ENCODE measurements at regions not wholly inside any gene's neighbourhood (a gene's known extent, or its start where the extent isn't known, plus 50 kb on each side); places are given as distances from the start of the nearest gene placed in this dataset.
"Not testable (repeated sequence)": the region's sequence is repeated elsewhere in the genome, so short reads cannot be mapped to it uniquely, and the experiment has no call there.

DNA sequence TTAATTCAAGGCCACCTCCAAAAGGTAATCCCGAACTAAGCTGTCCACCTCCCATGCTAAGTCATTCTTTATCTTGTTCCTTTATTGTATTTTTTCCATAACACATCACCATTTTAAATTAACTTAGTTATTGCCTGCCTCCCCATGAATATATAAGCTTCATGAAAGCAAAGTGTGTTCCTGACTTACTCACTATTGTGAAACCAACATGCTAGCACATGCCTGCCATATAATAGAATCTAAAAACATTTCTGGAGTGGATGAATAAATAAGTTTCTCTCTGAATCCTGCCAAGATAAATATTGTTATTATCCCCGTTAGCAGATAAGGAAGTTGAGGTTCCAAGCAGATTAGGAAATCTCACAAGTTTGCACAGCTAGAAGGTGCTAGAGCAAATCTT, 98.7 kb upstream of the RRN3 start:
- not testable (repeated sequence) for DNase-seq

- not testable (repeated sequence) for DNase-seq
Observed at GRCh38 chr16:15192197-15192596, 98.1 kb upstream of the RRN3 start.

DNA sequence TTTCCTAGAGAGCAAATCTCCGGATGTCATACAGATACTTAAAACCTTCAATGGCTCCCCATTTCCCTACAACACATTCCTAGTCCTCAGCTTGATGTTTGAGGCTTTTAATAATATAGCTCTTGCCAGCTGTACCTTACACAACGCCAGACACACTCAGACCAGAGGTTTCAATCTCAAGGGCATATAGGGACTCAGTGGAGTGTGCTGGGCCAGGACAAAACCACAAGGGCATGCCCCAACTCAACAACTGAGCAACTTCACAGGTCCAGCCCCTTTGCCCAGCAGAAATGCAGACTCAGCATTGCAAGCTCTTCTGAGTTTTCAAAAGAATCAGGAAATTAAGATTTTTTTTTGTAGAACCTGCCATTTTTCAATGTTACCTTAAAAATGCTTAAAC, 95.4 kb upstream of the RRN3 start:
- not testable (repeated sequence) for DNase-seq

Data from stimulated activated CD8-positive, alpha-beta memory T cell treated with anti-CD3 and anti-CD28 coated beads, Interleukin-4, amount 100 ng/mL, for 48 hours (primary cell).